Endothelial cell of umbilical vein (primary cell): ENCODE measurements at regions not wholly inside any gene's neighbourhood (a gene's known extent, or its start where the extent isn't known, plus 50 kb on each side); places are given as distances from the start of the nearest gene placed in this dataset.

ENCODE experiments used
- BruUV-seq: library from RNA; stranded (reverse); fragments of 400-500 nt; replicated peaks from 2 replicates; lab custom pipeline; 2021; lab: Mats Ljungman, UMichigan
- CTCF ChIA-PET: fragments of 300-600, 350-600 bp; sonication (Branson Sonifier 250); formaldehyde crosslinking; loops from one replicate; lab custom pipeline; 2021; ENCODE audit warnings: antibody characterized with exemption, inconsistent platforms; lab: Charles Lee
- POLR2A ChIA-PET: fragments of 300-600, 350-600 bp; sonication (Branson Sonifier 250); formaldehyde crosslinking; loops from one replicate; lab custom pipeline; 2021; ENCODE audit warnings: antibody characterized with exemption, inconsistent platforms; lab: Charles Lee
- DNase-seq: peaks from one replicate; pipeline ENCODE4 v3.0.0-alpha.2; 2011; ENCODE audit warnings: low read depth, low spot score
- FAIRE-seq: peaks from 2 replicates; lab custom pipeline; 2011; peaks lifted over from hg19 to GRCh38; lab: Jason Lieb, UNC
- H2AFZ ChIP-seq: 2 replicates; pipeline ENCODE4 v1.6.0; 2012; ENCODE audit warnings: low read depth, low read length, control low read depth, inconsistent platforms
- H3K27ac ChIP-seq: 2 replicates; pipeline ENCODE4 v1.5.1; 2011; ENCODE audit warnings: low read depth, mild to moderate bottlenecking, control low read depth, low read length, moderate library complexity; ENCODE audit not compliant: insufficient read depth
- H3K27me3 ChIP-seq, 2 experiments: 2 replicates each; pipeline versions ENCODE4 v1.6.0 to v1.6.1; 2011; ENCODE audit warnings: low read length in 2 of 2, mixed read lengths in 1 of 2; ENCODE audit not compliant: control insufficient read depth in 2 of 2, insufficient read depth in 2 of 2
- H3K36me3 ChIP-seq, 2 experiments: 2 replicates in 1 of 2; 3 replicates in 1 of 2; pipeline ENCODE4 v1.5.1; 2011; ENCODE audit warnings: low read length in 2 of 2, mild to moderate bottlenecking in 1 of 2, moderate library complexity in 1 of 2; ENCODE audit not compliant: control insufficient read depth in 2 of 2, insufficient read depth in 2 of 2; ENCODE audit errors: extremely low read depth in 1 of 2
- H3K4me1 ChIP-seq: 3 replicates; pipeline ENCODE4 v1.5.1; 2011; ENCODE audit warnings: mild to moderate bottlenecking, low read length; ENCODE audit not compliant: control insufficient read depth, insufficient read depth; ENCODE audit errors: extremely low read depth
- H3K4me2 ChIP-seq: 2 replicates; pipeline ENCODE4 v1.6.1; 2011; ENCODE audit warnings: low read length, control low read depth, mixed read lengths; ENCODE audit not compliant: insufficient read depth
- H3K4me3 ChIP-seq, 3 experiments: fragments of 200-600 bp in 1 of 3; sonication (generic), shearing (Covaris generic) in 1 of 3; replicated peaks in 1 of 3; 2 replicates each; pipeline ENCODE4 v1.5.1; 2011 to 2016; ENCODE audit warnings: control low read depth in 3 of 3, low read length in 3 of 3, mild to moderate bottlenecking in 2 of 3, inconsistent platforms in 1 of 3, low read depth in 1 of 3, moderate library complexity in 1 of 3; ENCODE audit not compliant: insufficient read depth in 1 of 3
- H3K79me2 ChIP-seq: 2 replicates; pipeline ENCODE4 v1.6.0; 2012; ENCODE audit warnings: low read length, inconsistent platforms; ENCODE audit not compliant: control insufficient read depth, insufficient read depth
- H3K9ac ChIP-seq: replicated peaks from 2 replicates; pipeline ENCODE3; 2011; ENCODE audit warnings: low read length, control low read depth; ENCODE audit not compliant: insufficient read depth; ENCODE audit errors: extremely low read depth
- H3K9me1 ChIP-seq: replicated peaks from 3 replicates; pipeline ENCODE4 v1.6.0; 2011; ENCODE audit warnings: mild to moderate bottlenecking, low read length; ENCODE audit not compliant: control insufficient read depth, insufficient read depth; ENCODE audit errors: extremely low read depth
- H3K9me3 ChIP-seq: replicated peaks from 2 replicates; pipeline ENCODE4 v1.5.1; 2012; ENCODE audit warnings: low read length, inconsistent platforms; ENCODE audit not compliant: control insufficient read depth, insufficient read depth
- H4K20me1 ChIP-seq: replicated peaks from 2 replicates; pipeline ENCODE3; 2011; ENCODE audit warnings: mild to moderate bottlenecking, low read length; ENCODE audit not compliant: control insufficient read depth, insufficient read depth; ENCODE audit errors: extremely low read depth
- EZH2 ChIP-seq: IDR thresholded peaks from 2 replicates; pipeline ENCODE4 v1.6.1; 2012; ENCODE audit warnings: borderline replicate concordance, low read depth, mild to moderate bottlenecking, moderate library complexity, low read length, inconsistent platforms; ENCODE audit not compliant: severe bottlenecking
- FOS ChIP-seq: IDR thresholded peaks from 2 replicates; pipeline ENCODE4 v1.6.1; 2011; ENCODE audit warnings: mild to moderate bottlenecking, low read length, moderate library complexity, borderline replicate concordance; ENCODE audit not compliant: insufficient read depth
- GATA2 ChIP-seq: IDR thresholded peaks from 2 replicates; pipeline ENCODE4 v1.7.0; 2011; ENCODE audit warnings: low read depth, mild to moderate bottlenecking, moderate library complexity, mixed read lengths, low read length; ENCODE audit not compliant: insufficient read length, insufficient read depth
- JUN ChIP-seq: IDR thresholded peaks from 2 replicates; pipeline ENCODE4 v1.6.1; 2011; ENCODE audit warnings: borderline replicate concordance, low read depth; ENCODE audit not compliant: insufficient read length, insufficient read depth
- MAX ChIP-seq: IDR thresholded peaks from 2 replicates; pipeline ENCODE4 v1.6.1; 2011; ENCODE audit not compliant: insufficient read depth, insufficient read length
- MYC ChIP-seq: IDR thresholded peaks from one replicate; pipeline ENCODE4 v1.6.1; 2011; ENCODE audit warnings: mild to moderate bottlenecking, low read depth, low read length
- POLR2A ChIP-seq: IDR thresholded peaks from 2 replicates; pipeline ENCODE4 v1.6.1; 2012; ENCODE audit warnings: low read depth, mild to moderate bottlenecking, control low read depth, low read length
- POLR2AphosphoS5 ChIP-seq: IDR thresholded peaks from 2 replicates; pipeline ENCODE4 v1.6.1; 2012; ENCODE audit warnings: low read depth, mild to moderate bottlenecking, control low read depth, low read length, moderate library complexity; ENCODE audit not compliant: insufficient read depth
- dilution Hi-C: fragments of 300-500 bp; cut with MboI; formaldehyde crosslinking; loops from one replicate; pipeline ENCODE4 v1.15.0; 2019; ENCODE audit warnings: low sequenced_read_pairs; ENCODE audit not compliant: extremely low pct_ligation_motif_present
- intact Hi-C: fragments of 100-400 bp; cut with micrococcal nuclease; formaldehyde crosslinking; loops from one replicate; pipeline ENCODE4 v1.10.0; 2022
- TF ChIP-seq, protein P1 (sequence below), 2 donors: IDR thresholded peaks; 1 replicate in 1 of 2; 2 replicates in 1 of 2; pipeline ENCODE4 v1.5.1; 2011; ENCODE audit warnings: low read length in 2 of 2, mild to moderate bottlenecking in 2 of 2, moderate library complexity in 2 of 2, control low read depth in 1 of 2, inconsistent platforms in 1 of 2, low read depth in 1 of 2; ENCODE audit not compliant: insufficient read depth in 1 of 2; ENCODE audit errors: extremely low read depth in 1 of 2

GRCh38 chr2:8622199-8622911 is 59.5 kb upstream of the ID2 start:
- H3K4me2 ChIP-seq, result no peak overlapping the region
- no peak overlapping the region for H3K9ac ChIP-seq
- H4K20me1 ChIP-seq, result no peaks in the 10 kb centered on the region
- no peaks in the 10 kb centered on the region for H3K27me3 ChIP-seq
- FAIRE-seq, result no peak
- BruUV-seq, result no TSS peak
- POLR2A ChIA-PET, result no interaction called here
- intact Hi-C loops (no loop called here), dilution Hi-C loops (no loop called here)
- no peaks in the 10 kb centered on the region for H3K36me3 ChIP-seq
- H3K4me3 ChIP-seq, result no peak overlapping the region
- H3K9me3 ChIP-seq, result no peaks in the 10 kb centered on the region
- no peak overlapping the region for H2AFZ ChIP-seq
- CTCF ChIA-PET, result no interaction called here
- H3K79me2 ChIP-seq, result no peaks in the 10 kb centered on the region
- DNase-seq, result no peak
- H3K27ac ChIP-seq, result no peak overlapping the region
- no peak for TF ChIP-seq JUN
- no peak for TF ChIP-seq EZH2
- TF ChIP-seq, protein P1, sequence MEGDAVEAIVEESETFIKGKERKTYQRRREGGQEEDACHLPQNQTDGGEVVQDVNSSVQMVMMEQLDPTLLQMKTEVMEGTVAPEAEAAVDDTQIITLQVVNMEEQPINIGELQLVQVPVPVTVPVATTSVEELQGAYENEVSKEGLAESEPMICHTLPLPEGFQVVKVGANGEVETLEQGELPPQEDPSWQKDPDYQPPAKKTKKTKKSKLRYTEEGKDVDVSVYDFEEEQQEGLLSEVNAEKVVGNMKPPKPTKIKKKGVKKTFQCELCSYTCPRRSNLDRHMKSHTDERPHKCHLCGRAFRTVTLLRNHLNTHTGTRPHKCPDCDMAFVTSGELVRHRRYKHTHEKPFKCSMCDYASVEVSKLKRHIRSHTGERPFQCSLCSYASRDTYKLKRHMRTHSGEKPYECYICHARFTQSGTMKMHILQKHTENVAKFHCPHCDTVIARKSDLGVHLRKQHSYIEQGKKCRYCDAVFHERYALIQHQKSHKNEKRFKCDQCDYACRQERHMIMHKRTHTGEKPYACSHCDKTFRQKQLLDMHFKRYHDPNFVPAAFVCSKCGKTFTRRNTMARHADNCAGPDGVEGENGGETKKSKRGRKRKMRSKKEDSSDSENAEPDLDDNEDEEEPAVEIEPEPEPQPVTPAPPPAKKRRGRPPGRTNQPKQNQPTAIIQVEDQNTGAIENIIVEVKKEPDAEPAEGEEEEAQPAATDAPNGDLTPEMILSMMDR (IDR thresholded peaks at IDR 0.05; ENCODE audit: extremely low read depth in 1 of 2, insufficient read depth in 1 of 2, low read depth in 1 of 2, low read length in 2 of 2), result no peak
- TF ChIP-seq POLR2AphosphoS5, result no peak
- TF ChIP-seq MYC, result no peak
- TF ChIP-seq POLR2A, result no peak
- no peak for TF ChIP-seq GATA2
- no peak for TF ChIP-seq MAX
- no peak for TF ChIP-seq FOS
- no peaks in the 10 kb centered on the region for H3K9me1 ChIP-seq
- H3K4me1 ChIP-seq, result no peaks in the 10 kb centered on the region
